RWPE2 (cell line): ENCODE measurements at regions not wholly inside any gene's neighbourhood (a gene's known extent, or its start where the extent isn't known, plus 50 kb on each side); places are given as distances from the start of the nearest gene placed in this dataset.
A peak's percentile ranks its signal among the peaks of the same experiment; 100 is the strongest.
"Not testable (repeated sequence)": the region's sequence is repeated elsewhere in the genome, so short reads cannot be mapped to it uniquely, and the experiment has no call there.

Experiments used
- ATAC-seq: fragments of 200-7000 bp; cut with Tn5 transposase; 3 replicates; pipeline ENCODE4 v1.9.1; 2021; ENCODE audit warnings: low read depth
- DNase-seq: peaks from one replicate; pipeline ENCODE4 v3.0.0-alpha.2; 2020; ENCODE audit warnings: low spot score
- H3K27ac ChIP-seq: fragments of 450-650 bp; 2 replicates; pipeline ENCODE4 v1.5.1; 2017; ENCODE audit warnings: mild to moderate bottlenecking; ENCODE audit not compliant: poor library complexity, severe bottlenecking
- H3K27me3 ChIP-seq: fragments of 250-450 bp; sonication (Bioruptor Pico); 2 replicates; pipeline ENCODE4 v1.5.1; 2021; ENCODE audit warnings: mild to moderate bottlenecking, moderate library complexity; ENCODE audit not compliant: insufficient read depth, poor library complexity, severe bottlenecking
- H3K36me3 ChIP-seq: fragments of 250-450 bp; sonication (Bioruptor Pico); 2 replicates; pipeline ENCODE4 v1.5.1; 2020; ENCODE audit warnings: low read depth, mild to moderate bottlenecking, moderate library complexity
- H3K4me1 ChIP-seq: fragments of 250-450 bp; sonication (Bioruptor Pico); 2 replicates; pipeline ENCODE4 v1.5.1; 2021; ENCODE audit warnings: mild to moderate bottlenecking, moderate library complexity; ENCODE audit not compliant: insufficient read depth, poor library complexity, severe bottlenecking
- H3K4me3 ChIP-seq: fragments of 250-450 bp; sonication (Bioruptor Pico); 2 replicates; pipeline ENCODE4 v1.5.1; 2021; ENCODE audit warnings: mild to moderate bottlenecking, moderate library complexity; ENCODE audit not compliant: severe bottlenecking
- H3K9me3 ChIP-seq: fragments of 250-450 bp; sonication (Bioruptor Pico); 2 replicates; pipeline ENCODE4 v1.5.1; 2021; ENCODE audit warnings: mild to moderate bottlenecking, moderate library complexity; ENCODE audit not compliant: severe bottlenecking
- TF ChIP-seq, protein P1 (sequence below): fragments of 450-650 bp; IDR thresholded peaks from one replicate; pipeline ENCODE4 v1.5.1; 2017; ENCODE audit warnings: mild to moderate bottlenecking, moderate library complexity; ENCODE audit not compliant: poor library complexity, severe bottlenecking

DNA sequence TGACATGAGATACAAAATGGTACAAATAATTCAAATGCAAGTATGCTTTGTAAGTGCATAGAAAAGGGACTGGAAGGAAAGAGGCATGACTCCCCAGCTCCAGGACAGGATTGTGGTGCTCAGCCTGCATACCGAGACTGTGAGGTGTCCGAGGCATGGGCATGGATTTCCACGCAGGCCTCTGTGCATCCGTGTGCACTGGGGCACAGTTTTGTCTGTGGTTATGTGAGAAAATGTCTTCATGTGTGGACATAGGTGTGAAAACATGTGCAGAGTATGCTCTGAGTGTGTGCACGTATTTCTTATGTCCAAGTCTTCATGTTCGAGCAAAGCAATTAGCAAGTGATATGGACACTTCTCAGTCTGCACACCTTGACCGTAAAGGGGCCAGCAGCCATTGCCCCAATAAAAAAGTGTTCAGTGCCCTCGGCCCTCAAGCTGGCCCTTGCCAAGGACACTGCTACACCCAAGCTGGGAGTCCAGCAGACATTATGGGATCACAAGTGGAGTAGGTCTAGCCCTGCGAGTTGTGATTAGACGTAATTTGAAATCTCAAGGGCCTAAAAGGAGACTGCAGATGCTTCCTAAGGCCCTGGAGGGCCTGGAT, 120.7 kb downstream of the CYP26B1 start:
- Histone ChIP-seq H3K9me3 (no peaks in the 10 kb centered on the region), H3K27me3 (no peaks in the 10 kb centered on the region), H3K4me3 (no peak overlapping the region), H3K36me3 (no peaks in the 10 kb centered on the region), H3K4me1 (peaks cover 12% of the 10 kb centered on the region), H3K27ac (no peak overlapping the region)
- TF ChIP-seq, protein P1, sequence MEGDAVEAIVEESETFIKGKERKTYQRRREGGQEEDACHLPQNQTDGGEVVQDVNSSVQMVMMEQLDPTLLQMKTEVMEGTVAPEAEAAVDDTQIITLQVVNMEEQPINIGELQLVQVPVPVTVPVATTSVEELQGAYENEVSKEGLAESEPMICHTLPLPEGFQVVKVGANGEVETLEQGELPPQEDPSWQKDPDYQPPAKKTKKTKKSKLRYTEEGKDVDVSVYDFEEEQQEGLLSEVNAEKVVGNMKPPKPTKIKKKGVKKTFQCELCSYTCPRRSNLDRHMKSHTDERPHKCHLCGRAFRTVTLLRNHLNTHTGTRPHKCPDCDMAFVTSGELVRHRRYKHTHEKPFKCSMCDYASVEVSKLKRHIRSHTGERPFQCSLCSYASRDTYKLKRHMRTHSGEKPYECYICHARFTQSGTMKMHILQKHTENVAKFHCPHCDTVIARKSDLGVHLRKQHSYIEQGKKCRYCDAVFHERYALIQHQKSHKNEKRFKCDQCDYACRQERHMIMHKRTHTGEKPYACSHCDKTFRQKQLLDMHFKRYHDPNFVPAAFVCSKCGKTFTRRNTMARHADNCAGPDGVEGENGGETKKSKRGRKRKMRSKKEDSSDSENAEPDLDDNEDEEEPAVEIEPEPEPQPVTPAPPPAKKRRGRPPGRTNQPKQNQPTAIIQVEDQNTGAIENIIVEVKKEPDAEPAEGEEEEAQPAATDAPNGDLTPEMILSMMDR: no peak
- ATAC-seq (no peak), DNase-seq (no peak)

DNA sequence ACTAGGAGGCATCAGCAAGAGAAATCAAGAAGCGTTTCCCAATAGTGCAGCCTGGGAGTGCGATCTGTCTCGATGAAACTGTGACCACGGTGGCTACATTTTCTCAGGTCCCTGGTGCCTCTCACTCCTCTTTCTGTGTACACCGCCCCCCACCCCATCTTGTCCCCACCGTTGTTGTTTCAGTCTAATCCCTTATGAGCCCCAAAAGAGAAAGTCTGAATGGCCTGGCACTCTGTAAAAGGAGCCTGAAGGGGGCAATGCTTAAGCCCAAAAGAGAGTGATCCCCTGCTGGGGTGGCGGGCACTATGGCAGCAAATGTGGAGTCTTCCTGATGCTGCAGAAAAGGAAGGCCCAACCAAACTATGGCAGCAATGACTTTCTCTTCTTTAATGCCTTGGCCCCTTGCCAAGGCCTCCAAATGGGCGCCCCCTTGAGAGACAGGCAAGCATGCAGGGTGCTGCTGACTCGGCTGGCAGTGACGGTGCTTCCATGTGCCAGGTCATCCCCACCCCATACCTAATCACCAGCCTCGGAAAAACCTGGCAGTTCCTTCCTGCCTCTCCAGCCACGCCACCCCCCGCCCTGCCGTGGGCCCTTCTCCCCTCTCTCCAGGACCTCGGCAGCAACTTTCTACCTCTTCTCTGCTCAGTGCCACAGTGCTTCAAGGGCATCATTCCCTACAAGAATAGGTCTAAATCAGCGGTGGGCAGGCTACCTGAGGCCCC, 123.0 kb downstream of the CYP26B1 start:
- DNase-seq: peak; percentile 33
- TF ChIP-seq, protein P1: no peak
- Histone ChIP-seq H3K36me3 (no peaks in the 10 kb centered on the region), H3K9me3 (no peaks in the 10 kb centered on the region), H3K4me3 (no peak overlapping the region), H3K27me3 (no peaks in the 10 kb centered on the region), H3K27ac (no peak overlapping the region), H3K4me1 (peaks cover 5% of the 10 kb centered on the region)
- ATAC-seq: no peak

GRCh38 chr2:72023678-72024390, 123.8 kb downstream of the CYP26B1 start:
- DNase-seq (peak; percentile 26), ATAC-seq (no peak)
- H3K27ac ChIP-seq: no peak overlapping the region
- H3K27me3 ChIP-seq: no peaks in the 10 kb centered on the region
- peaks cover 5% of the 10 kb centered on the region for H3K4me1 ChIP-seq
- TF ChIP-seq, protein P1: no peak
- no peaks in the 10 kb centered on the region for H3K9me3 ChIP-seq
- H3K36me3 ChIP-seq: no peaks in the 10 kb centered on the region
- no peak overlapping the region for H3K4me3 ChIP-seq

GRCh38 chr2:72021371-72021770, 126.3 kb downstream of the CYP26B1 start:
- not testable (repeated sequence) for H3K27ac ChIP-seq, ATAC-seq, H3K4me1 ChIP-seq, H3K9me3 ChIP-seq, H3K4me3 ChIP-seq, H3K27me3 ChIP-seq, H3K36me3 ChIP-seq, DNase-seq

DNA sequence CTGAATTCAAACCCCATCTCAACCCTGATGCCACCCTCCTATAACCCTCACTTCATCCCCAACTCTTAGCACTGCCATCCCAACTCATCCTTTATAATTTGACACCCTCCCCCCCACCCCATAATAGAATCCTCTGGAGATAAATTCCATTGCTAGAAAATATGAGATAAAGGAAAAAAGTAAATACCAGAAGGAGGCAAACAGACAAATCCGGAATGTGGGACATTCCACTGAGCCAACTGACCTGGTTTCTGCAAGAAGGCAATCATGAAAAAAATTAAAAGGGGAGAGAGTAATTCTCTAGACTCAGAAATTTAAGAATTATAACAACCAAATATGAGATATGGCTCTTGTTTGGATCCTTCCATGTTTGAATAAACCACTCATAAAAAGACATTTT, 132.4 kb downstream of the CYP26B1 start:
- Histone ChIP-seq H3K4me1 (no peaks in the 10 kb centered on the region), H3K27ac (no peak overlapping the region), H3K4me3 (no peak overlapping the region), H3K36me3 (no peaks in the 10 kb centered on the region), H3K27me3 (no peaks in the 10 kb centered on the region), H3K9me3 (no peaks in the 10 kb centered on the region)
- no peak for ATAC-seq
- no peak for DNase-seq
- TF ChIP-seq, protein P1: no peak
